Upper lobe of left lung (tissue), 6 donors: ENCODE measurements at regions not wholly inside any gene's neighbourhood (a gene's known extent, or its start where the extent isn't known, plus 50 kb on each side); places are given as distances from the start of the nearest gene placed in this dataset.

ENCODE experiments used
- ATAC-seq, 2 donors: fragments of 200-7000 bp; cut with Tn5 transposase; one replicate each; pipeline ENCODE4 v1.9.1; 2022; ENCODE audit warnings: mild to moderate bottlenecking in 2 of 2, moderate library complexity in 2 of 2; ENCODE audit not compliant: low FRiP score in 2 of 2
- DNase-seq, 2 donors: peaks; one replicate each; pipeline ENCODE4 v3.0.0-alpha.2; 2019 to 2020
- H3K27ac ChIP-seq, 4 donors: fragments of 200-600 bp; sonication (generic); one replicate each; pipeline ENCODE4 v1.5.1; 2016 to 2019
- H3K27me3 ChIP-seq, 4 donors: fragments of 200-600 bp; sonication (generic); one replicate each; pipeline ENCODE4 v1.5.1; 2017 to 2019
- H3K36me3 ChIP-seq, 4 donors: fragments of 200-600 bp; sonication (generic); one replicate each; pipeline ENCODE4 v1.5.1; 2016 to 2019
- H3K4me1 ChIP-seq, 4 donors: fragments of 200-600 bp; sonication (generic); one replicate each; pipeline ENCODE4 v1.5.1; 2018 to 2019
- H3K4me3 ChIP-seq, 4 donors: fragments of 200-600 bp; sonication (generic); one replicate each; pipeline ENCODE4 v1.5.1; 2017 to 2019; ENCODE audit warnings: mild to moderate bottlenecking in 2 of 4, moderate library complexity in 1 of 4
- H3K9me3 ChIP-seq, 4 donors: fragments of 200-600 bp; sonication (generic); one replicate each; pipeline ENCODE4 v1.5.1; 2018 to 2019
- EP300 ChIP-seq, 4 donors: sonication (generic); formaldehyde crosslinking; IDR thresholded peaks; one replicate each; pipeline ENCODE4 v1.5.1; 2017; ENCODE audit warnings: antibody characterized with exemption in 4 of 4, control low read depth in 2 of 4
- POLR2A ChIP-seq, 4 donors: fragments of 450-650 bp; IDR thresholded peaks; one replicate each; pipeline ENCODE4 v1.5.1; 2016 to 2017; ENCODE audit warnings: antibody characterized with exemption in 4 of 4, mild to moderate bottlenecking in 2 of 4
- POLR2AphosphoS5 ChIP-seq, 2 donors: sonication (generic); formaldehyde crosslinking; IDR thresholded peaks; one replicate each; pipeline ENCODE4 v1.5.1; 2017; ENCODE audit warnings: antibody characterized with exemption in 2 of 2
- WGBS, 2 donors: methylation state at CpG; one replicate each; pipeline ENCODE4 v1.1.5; 2017 to 2018; 5-methylcytosine and 5-hydroxymethylcytosine counted together
- TF ChIP-seq, protein P1 (sequence below), 6 experiments: fragments of 450-650 bp in 4 of 6; fragments of 200-600 bp in 2 of 6; sonication (generic) in 2 of 6; IDR thresholded peaks; one replicate each; pipeline ENCODE4 v1.5.1; 2016 to 2019; ENCODE audit warnings: antibody characterized with exemption in 6 of 6
- donor health status: DM: no; HTN: no; CAD: no; lungs with moderate emphysema.
- donor health status: DM: no; HTN: yes; CAD: no; lungs with severe emphysema.

- peak in 1 of 2 donors; percentile 17 for ATAC-seq
- no peak overlapping the region for H3K27ac ChIP-seq
- 69 to 71% methylated on average over 1 of the region's 1 CpG for WGBS, 2 donors
- TF ChIP-seq, protein P1, sequence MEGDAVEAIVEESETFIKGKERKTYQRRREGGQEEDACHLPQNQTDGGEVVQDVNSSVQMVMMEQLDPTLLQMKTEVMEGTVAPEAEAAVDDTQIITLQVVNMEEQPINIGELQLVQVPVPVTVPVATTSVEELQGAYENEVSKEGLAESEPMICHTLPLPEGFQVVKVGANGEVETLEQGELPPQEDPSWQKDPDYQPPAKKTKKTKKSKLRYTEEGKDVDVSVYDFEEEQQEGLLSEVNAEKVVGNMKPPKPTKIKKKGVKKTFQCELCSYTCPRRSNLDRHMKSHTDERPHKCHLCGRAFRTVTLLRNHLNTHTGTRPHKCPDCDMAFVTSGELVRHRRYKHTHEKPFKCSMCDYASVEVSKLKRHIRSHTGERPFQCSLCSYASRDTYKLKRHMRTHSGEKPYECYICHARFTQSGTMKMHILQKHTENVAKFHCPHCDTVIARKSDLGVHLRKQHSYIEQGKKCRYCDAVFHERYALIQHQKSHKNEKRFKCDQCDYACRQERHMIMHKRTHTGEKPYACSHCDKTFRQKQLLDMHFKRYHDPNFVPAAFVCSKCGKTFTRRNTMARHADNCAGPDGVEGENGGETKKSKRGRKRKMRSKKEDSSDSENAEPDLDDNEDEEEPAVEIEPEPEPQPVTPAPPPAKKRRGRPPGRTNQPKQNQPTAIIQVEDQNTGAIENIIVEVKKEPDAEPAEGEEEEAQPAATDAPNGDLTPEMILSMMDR (IDR thresholded peaks at IDR 0.05): no peak
- H3K36me3 ChIP-seq: no peaks in the 10 kb centered on the region
- no peak for DNase-seq
- no peaks in the 10 kb centered on the region for H3K4me1 ChIP-seq
- no peaks in the 10 kb centered on the region for H3K9me3 ChIP-seq
- H3K4me3 ChIP-seq: no peak overlapping the region
- H3K27me3 ChIP-seq: no peaks in the 10 kb centered on the region
These were observed 101.0 kb upstream of the SHISA6 start for GRCh38 chr17:11140043-11140442.

GRCh38 chr17:11138023-11138422 is 103.0 kb upstream of the SHISA6 start:
- Histone ChIP-seq H3K4me3 (peak overlapping the region in 1 of 4 donors; percentile 1), H3K4me1 (no peaks in the 10 kb centered on the region), H3K27me3 (no peaks in the 10 kb centered on the region), H3K36me3 (no peaks in the 10 kb centered on the region), H3K27ac (no peak overlapping the region), H3K9me3 (no peaks in the 10 kb centered on the region)
- TF ChIP-seq EP300 (IDR thresholded peaks at IDR 0.05) (no peak), POLR2AphosphoS5 (IDR thresholded peaks at IDR 0.05) (no peak), POLR2A (IDR thresholded peaks at IDR 0.05) (no peak)
- TF ChIP-seq, protein P1 (IDR thresholded peaks at IDR 0.05): no peak
- DNase-seq (no peak), ATAC-seq (no peak)
- WGBS, 2 donors: 64 to 70% methylated on average over 5 of the region's 5 CpGs

DNA sequence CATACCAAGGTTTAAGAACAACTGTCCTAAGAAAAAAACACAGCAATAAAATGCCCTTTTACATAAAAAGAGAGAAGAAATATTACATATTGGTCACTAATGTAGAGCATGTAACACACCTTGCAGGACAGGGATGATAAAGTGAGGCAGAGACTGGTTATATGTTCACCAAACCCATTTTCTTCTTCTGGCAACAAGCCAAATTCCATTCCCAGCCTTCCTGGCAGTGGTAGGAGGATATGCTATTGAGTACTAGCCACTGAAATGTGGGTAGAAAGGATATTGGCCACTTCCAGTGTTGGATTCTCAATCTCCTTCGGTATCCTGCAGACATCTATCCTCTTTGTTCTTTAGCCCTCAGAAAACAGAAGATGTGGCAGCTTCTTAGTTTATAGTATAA is 105.2 kb upstream of the SHISA6 start:
- TF ChIP-seq EP300 (IDR thresholded peaks at IDR 0.05) (no peak), POLR2A (IDR thresholded peaks at IDR 0.05) (no peak), POLR2AphosphoS5 (IDR thresholded peaks at IDR 0.05) (no peak)
- TF ChIP-seq, protein P1 (IDR thresholded peaks at IDR 0.05): no peak
- Histone ChIP-seq H3K9me3 (no peaks in the 10 kb centered on the region), H3K4me1 (no peaks in the 10 kb centered on the region), H3K27me3 (no peaks in the 10 kb centered on the region), H3K27ac (no peak overlapping the region), H3K36me3 (no peaks in the 10 kb centered on the region), H3K4me3 (no peak overlapping the region)
- ATAC-seq (no peak), DNase-seq (no peak)
- 86 to 92% methylated on average over 1 of the region's 1 CpG for WGBS, 2 donors

GRCh38 chr17:11130367-11130766 is 110.6 kb upstream of the SHISA6 start:
- no peaks in the 10 kb centered on the region for H3K9me3 ChIP-seq
- H3K27ac ChIP-seq: no peak overlapping the region
- ATAC-seq (no peak), DNase-seq (no peak)
- no peaks in the 10 kb centered on the region for H3K36me3 ChIP-seq
- H3K4me1 ChIP-seq: no peaks in the 10 kb centered on the region
- no peaks in the 10 kb centered on the region for H3K27me3 ChIP-seq
- 59% methylated on average over 4 of the region's 4 CpGs for WGBS, 2 donors
- H3K4me3 ChIP-seq: no peak overlapping the region
- TF ChIP-seq EP300 (IDR thresholded peaks at IDR 0.05) (no peak), POLR2A (IDR thresholded peaks at IDR 0.05) (no peak), POLR2AphosphoS5 (IDR thresholded peaks at IDR 0.05) (no peak)
- TF ChIP-seq, protein P1 (IDR thresholded peaks at IDR 0.05): no peak

DNA sequence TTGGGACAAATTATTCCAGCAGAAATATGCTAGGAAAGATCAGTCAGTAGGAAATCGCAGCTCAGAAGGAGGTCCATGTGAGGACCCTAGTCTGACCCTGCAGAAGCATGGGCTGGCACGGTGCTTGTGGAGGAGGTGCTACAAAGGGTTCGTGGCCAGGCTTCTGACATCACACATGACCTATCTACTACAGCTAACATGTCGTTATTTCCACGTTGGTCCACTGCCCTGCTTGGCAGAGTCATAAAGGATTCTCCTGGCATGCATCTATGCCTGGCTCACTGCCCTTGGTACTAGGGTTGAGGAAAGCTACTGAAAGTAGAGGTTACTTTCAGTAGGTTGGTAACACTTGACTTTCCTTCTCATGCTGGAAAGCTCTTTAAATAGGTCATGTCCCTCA is 118.1 kb upstream of the SHISA6 start:
- DNase-seq (no peak), ATAC-seq (no peak)
- Histone ChIP-seq H3K4me3 (no peak overlapping the region), H3K9me3 (no peaks in the 10 kb centered on the region), H3K27ac (no peak overlapping the region), H3K27me3 (no peaks in the 10 kb centered on the region), H3K36me3 (no peaks in the 10 kb centered on the region), H3K4me1 (no peaks in the 10 kb centered on the region)
- WGBS, 2 donors: 48 to 60% methylated on average over 4 to 5 of the region's 5 CpGs
- TF ChIP-seq POLR2AphosphoS5 (IDR thresholded peaks at IDR 0.05) (no peak), EP300 (IDR thresholded peaks at IDR 0.05) (no peak), POLR2A (IDR thresholded peaks at IDR 0.05) (no peak)
- TF ChIP-seq, protein P1 (IDR thresholded peaks at IDR 0.05): no peak
